IMR-90 (cell line): ENCODE measurements at regions not wholly inside any gene's neighbourhood (a gene's known extent, or its start where the extent isn't known, plus 50 kb on each side); places are given as distances from the start of the nearest gene placed in this dataset.

Experiments used
- ATAC-seq: fragments of 200-7000 bp; cut with Tn5 transposase; 2 replicates; pipeline ENCODE4 v1.9.1; 2020; ENCODE audit warnings: low read depth, mild to moderate bottlenecking, moderate library complexity
- BruUV-seq: library from RNA; stranded (reverse); fragments of 400-500 nt; replicated peaks from 2 replicates; lab custom pipeline; 2021; lab: Mats Ljungman, UMichigan
- CTCF ChIA-PET: fragments of 300-600 bp; formaldehyde crosslinking; extraction: SDS; loops from one replicate; lab custom pipeline; 2021; ENCODE audit warnings: antibody characterized with exemption; lab: Yijun Ruan, JAX
- POLR2A ChIA-PET: fragments of 300-600 bp; sonication (Branson Sonifier 250); formaldehyde crosslinking; loops from one replicate; lab custom pipeline; 2022; ENCODE audit warnings: antibody characterized with exemption; ENCODE audit not compliant: unreplicated experiment; lab: Charles Lee
- DNase-seq: peaks from one replicate; pipeline ENCODE4 v3.0.0; 2013
- H2AFZ ChIP-seq: replicated peaks from 2 replicates; pipeline ENCODE3; 2013; ENCODE audit warnings: low read length, mild to moderate bottlenecking; ENCODE audit not compliant: poor library complexity
- H2AK5ac ChIP-seq: 2 replicates; pipeline ENCODE4 v1.6.1; 2013; ENCODE audit warnings: low read depth, low read length, inconsistent platforms
- H2AK9ac ChIP-seq: replicated peaks from 2 replicates; pipeline ENCODE3; 2013; ENCODE audit warnings: mild to moderate bottlenecking, low read depth, low read length, moderate library complexity; ENCODE audit not compliant: poor library complexity
- H2BK120ac ChIP-seq: 2 replicates; pipeline ENCODE4 v1.6.1; 2013; ENCODE audit warnings: low read depth, low read length, inconsistent platforms
- H2BK15ac ChIP-seq: 3 replicates; pipeline ENCODE4 v1.6.1; 2013; ENCODE audit warnings: low read depth, low read length, inconsistent platforms
- H2BK20ac ChIP-seq: 2 replicates; pipeline ENCODE4 v1.6.1; 2013; ENCODE audit warnings: low read depth, mild to moderate bottlenecking, inconsistent platforms, low read length, moderate library complexity
- H2BK5ac ChIP-seq: 2 replicates; pipeline ENCODE4 v1.6.1; 2013; ENCODE audit warnings: mild to moderate bottlenecking, low read depth, low read length, inconsistent platforms; ENCODE audit not compliant: poor library complexity, severe bottlenecking
- H3K14ac ChIP-seq: replicated peaks from 2 replicates; pipeline ENCODE4 v1.6.1; 2013; ENCODE audit warnings: low read depth, low read length, inconsistent platforms
- H3K18ac ChIP-seq: 2 replicates; pipeline ENCODE4 v1.6.1; 2013; ENCODE audit warnings: low read depth, low read length, control low read depth
- H3K23ac ChIP-seq: 2 replicates; pipeline ENCODE4 v1.6.1; 2013; ENCODE audit warnings: low read depth, low read length, inconsistent platforms
- H3K27ac ChIP-seq: 2 replicates; pipeline ENCODE4 v1.5.1; 2013; ENCODE audit warnings: mild to moderate bottlenecking, control low read depth, low read length; ENCODE audit not compliant: insufficient read depth
- H3K27me3 ChIP-seq: 2 replicates; pipeline ENCODE4 v1.6.1; 2013; ENCODE audit warnings: low read length; ENCODE audit not compliant: control insufficient read depth, insufficient read depth
- H3K36me3 ChIP-seq: 2 replicates; pipeline ENCODE4 v1.6.1; 2013; ENCODE audit warnings: low read length, mixed read lengths; ENCODE audit not compliant: control insufficient read depth, insufficient read depth
- H3K4ac ChIP-seq: 2 replicates; pipeline ENCODE4 v1.6.1; 2013; ENCODE audit warnings: low read depth, low read length, inconsistent platforms
- H3K4me1 ChIP-seq: 2 replicates; pipeline ENCODE4 v1.6.1; 2013; ENCODE audit warnings: low read length, mixed read lengths; ENCODE audit not compliant: control insufficient read depth, insufficient read depth
- H3K4me2 ChIP-seq: 2 replicates; pipeline ENCODE4 v1.6.1; 2013; ENCODE audit warnings: low read depth, mild to moderate bottlenecking, control low read depth, low read length, moderate library complexity
- H3K4me3 ChIP-seq: 2 replicates; pipeline ENCODE4 v1.5.1; 2013; ENCODE audit warnings: low read depth, mild to moderate bottlenecking, control low read depth, low read length, moderate library complexity; ENCODE audit not compliant: insufficient read depth
- H3K56ac ChIP-seq: 2 replicates; pipeline ENCODE4 v1.6.1; 2013; ENCODE audit warnings: low read length, inconsistent platforms; ENCODE audit not compliant: insufficient read depth; ENCODE audit errors: extremely low read depth
- H3K79me1 ChIP-seq, 2 experiments: 2 replicates each; pipeline ENCODE4 v1.6.1; 2013; ENCODE audit warnings: low read length in 2 of 2, inconsistent platforms in 1 of 2, low read depth in 1 of 2
- H3K9ac ChIP-seq: 2 replicates; pipeline ENCODE4 v1.6.1; 2013; ENCODE audit warnings: low read depth, low read length, control low read depth
- H3K9me1 ChIP-seq: 2 replicates; pipeline ENCODE4 v1.6.1; 2013; ENCODE audit warnings: low read length, inconsistent platforms; ENCODE audit not compliant: insufficient read depth
- H3K9me3 ChIP-seq: 2 replicates; pipeline ENCODE4 v1.6.1; 2013; ENCODE audit warnings: low read length; ENCODE audit not compliant: control insufficient read depth, insufficient read depth
- H4K20me1 ChIP-seq: 2 replicates; pipeline ENCODE4 v1.6.1; 2013; ENCODE audit warnings: low read length, inconsistent platforms; ENCODE audit not compliant: insufficient read depth
- H4K5ac ChIP-seq: 2 replicates; pipeline ENCODE4 v1.6.1; 2013; ENCODE audit warnings: mild to moderate bottlenecking, low read depth, low read length, control low read depth
- H4K8ac ChIP-seq, 2 experiments: 2 replicates each; pipeline ENCODE4 v1.6.1; 2013; ENCODE audit warnings: low read depth in 2 of 2, low read length in 2 of 2, control low read depth in 1 of 2, inconsistent platforms in 1 of 2
- H4K91ac ChIP-seq: 2 replicates; pipeline ENCODE4 v1.6.1; 2013; ENCODE audit warnings: low read depth, low read length, inconsistent platforms; ENCODE audit not compliant: insufficient read depth
- CEBPB ChIP-seq: IDR thresholded peaks from 2 replicates; pipeline ENCODE4 v1.6.1; 2012; ENCODE audit warnings: low read depth, low read length, improper control_type of control experiment
- FOS ChIP-seq: fragments of 150-350 bp; IDR thresholded peaks from 2 replicates; pipeline ENCODE4 v1.6.1; 2016; ENCODE audit warnings: low read depth, low read length
- MAFK ChIP-seq: IDR thresholded peaks from 2 replicates; pipeline ENCODE4 v1.6.1; 2012; ENCODE audit warnings: low read depth, low read length, improper control_type of control experiment
- MAZ ChIP-seq: IDR thresholded peaks from 2 replicates; pipeline ENCODE4 v1.6.1; 2012; ENCODE audit warnings: low read depth, mild to moderate bottlenecking, low read length, improper control_type of control experiment, moderate library complexity, borderline replicate concordance
- MXI1 ChIP-seq: IDR thresholded peaks from 2 replicates; pipeline ENCODE4 v1.6.1; 2012; ENCODE audit warnings: low read depth, mild to moderate bottlenecking, low read length, moderate library complexity, borderline replicate concordance
- POLR2A ChIP-seq: IDR thresholded peaks from 2 replicates; pipeline ENCODE4 v1.6.1; 2012; ENCODE audit warnings: mild to moderate bottlenecking, low read depth, low read length
- RAD21 ChIP-seq: IDR thresholded peaks from 2 replicates; pipeline ENCODE4 v1.6.1; 2012; ENCODE audit warnings: low read length, improper control_type of control experiment
- RCOR1 ChIP-seq: IDR thresholded peaks from 2 replicates; pipeline ENCODE4 v1.6.1; 2012; ENCODE audit warnings: mild to moderate bottlenecking, low read length, improper control_type of control experiment; ENCODE audit not compliant: insufficient replicate concordance
- RFX5 ChIP-seq: IDR thresholded peaks from 2 replicates; pipeline ENCODE4 v1.8.0; 2012; ENCODE audit warnings: low read depth, mild to moderate bottlenecking, low read length, moderate library complexity
- SMC3 ChIP-seq: fragments of 150-350 bp; IDR thresholded peaks from 2 replicates; pipeline ENCODE4 v1.6.1; 2016; ENCODE audit warnings: low read depth, mild to moderate bottlenecking, antibody characterized with exemption, low read length, moderate library complexity
- WGBS, 2 experiments: methylation state at CpG; one replicate each; pipeline versions ENCODE4 v1.1.5 to v1.1.7; 2013; ENCODE audit warnings: missing lambda C conversion rate in 2 of 2; ENCODE audit not compliant: insufficient read length in 1 of 2; ENCODE audit errors: extremely low coverage in 2 of 2; 5-methylcytosine and 5-hydroxymethylcytosine counted together
- dilution Hi-C: fragments of 300-500 bp; cut with HindIII; formaldehyde crosslinking; loops from one replicate; pipeline ENCODE4 v1.14.3; 2018; ENCODE audit warnings: low sequenced_read_pairs; ENCODE audit not compliant: unreplicated experiment
- in situ Hi-C: fragments of 300-500 bp; cut with MboI; formaldehyde crosslinking; loops from 3 replicates; pipeline ENCODE4 v1.14.3; 2019; ENCODE audit warnings: low sequenced_read_pairs, inconsistent platforms, mixed read lengths
- intact Hi-C: fragments of 100-400 bp; cut with micrococcal nuclease; formaldehyde crosslinking; loops from 2 replicates; pipeline ENCODE4 v1.10.0; 2022
- TF ChIP-seq, protein P1 (sequence below): fragments of 150-350 bp; IDR thresholded peaks from 2 replicates; pipeline ENCODE4 v1.6.1; 2017; ENCODE audit warnings: mild to moderate bottlenecking, antibody characterized with exemption, low read length, low read depth

DNA sequence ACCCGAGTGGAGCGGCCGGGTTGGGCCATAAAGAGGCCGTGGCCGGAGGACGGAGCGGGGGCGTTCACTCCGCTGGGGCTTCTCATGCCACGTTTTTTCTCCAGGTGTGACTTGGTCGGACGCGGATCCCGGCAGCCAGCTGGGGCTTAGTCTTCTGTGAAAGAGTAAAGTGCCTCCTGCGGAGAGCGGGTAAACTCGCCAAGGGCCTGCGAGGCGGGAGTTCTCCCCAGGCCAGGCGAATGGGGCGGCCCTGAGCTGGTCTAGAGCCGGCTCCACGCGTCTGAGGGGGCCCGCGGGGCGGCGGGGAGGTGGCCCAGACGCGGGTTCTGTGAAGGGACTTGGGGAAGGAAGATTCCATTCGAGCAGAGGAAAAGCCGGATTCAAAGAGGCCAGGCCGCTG is 86.3 kb upstream of the VIPR2 start:
- no peak overlapping the region for H3K9ac ChIP-seq
- H3K79me1 ChIP-seq, result no peaks in the 10 kb centered on the region
- no peak overlapping the region for H2AK5ac ChIP-seq
- H3K4me2 ChIP-seq, result no peak overlapping the region
- no peaks in the 10 kb centered on the region for H4K20me1 ChIP-seq
- no peak overlapping the region for H3K18ac ChIP-seq
- in situ Hi-C loops, result no loop called here
- H3K14ac ChIP-seq, result no peak overlapping the region
- no peaks in the 10 kb centered on the region for H3K36me3 ChIP-seq
- H4K91ac ChIP-seq, result no peak overlapping the region
- no peaks in the 10 kb centered on the region for H3K9me1 ChIP-seq
- no peak overlapping the region for H3K27ac ChIP-seq
- no peak overlapping the region for H2AK9ac ChIP-seq
- no peak overlapping the region for H3K4ac ChIP-seq
- ATAC-seq, result no peak
- no peak overlapping the region for H3K4me3 ChIP-seq
- H2BK120ac ChIP-seq, result no peak overlapping the region
- H2BK5ac ChIP-seq, result no peak overlapping the region
- POLR2A ChIA-PET, result no interaction called here
- H3K9me3 ChIP-seq, result peaks cover 48% of the 10 kb centered on the region
- no peak overlapping the region for H3K56ac ChIP-seq
- H2BK15ac ChIP-seq, result no peak overlapping the region
- dilution Hi-C loops, result no loop called here
- no peak for DNase-seq
- H4K8ac ChIP-seq, result no peak overlapping the region
- no peak overlapping the region for H2AFZ ChIP-seq
- no peak overlapping the region for H2BK20ac ChIP-seq
- TF ChIP-seq MAZ (no peak), MXI1 (no peak), RFX5 (no peak), FOS (no peak), SMC3 (no peak), RAD21 (no peak), POLR2A (no peak), RCOR1 (no peak), CEBPB (no peak), MAFK (no peak)
- TF ChIP-seq, protein P1, sequence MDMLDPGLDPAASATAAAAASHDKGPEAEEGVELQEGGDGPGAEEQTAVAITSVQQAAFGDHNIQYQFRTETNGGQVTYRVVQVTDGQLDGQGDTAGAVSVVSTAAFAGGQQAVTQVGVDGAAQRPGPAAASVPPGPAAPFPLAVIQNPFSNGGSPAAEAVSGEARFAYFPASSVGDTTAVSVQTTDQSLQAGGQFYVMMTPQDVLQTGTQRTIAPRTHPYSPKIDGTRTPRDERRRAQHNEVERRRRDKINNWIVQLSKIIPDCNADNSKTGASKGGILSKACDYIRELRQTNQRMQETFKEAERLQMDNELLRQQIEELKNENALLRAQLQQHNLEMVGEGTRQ, result no peak
- H3K4me1 ChIP-seq, result no peaks in the 10 kb centered on the region
- intact Hi-C loops, result no loop called here
- WGBS, 2 experiments, result 65% methylated on average over 9 of the region's 33 CpGs; no CpG with 5 or more reads in 1 of the 2 experiments
- H4K5ac ChIP-seq, result no peak overlapping the region
- no peaks in the 10 kb centered on the region for H3K27me3 ChIP-seq
- CTCF ChIA-PET, result no interaction called here
- no peak overlapping the region for H3K23ac ChIP-seq
- BruUV-seq, result no TSS peak
